SKM-1 treated with dmso at 0.1 percent for 144 hours (cell line): ENCODE measurements at regions not wholly inside any gene's neighbourhood (a gene's known extent, or its start where the extent isn't known, plus 50 kb on each side); places are given as distances from the start of the nearest gene placed in this dataset.

Experiments
- DNase-seq: peaks from one replicate; lab custom pipeline; 2025; ENCODE audit not compliant: unreplicated experiment; lab: John Stamatoyannopoulos, UW

GRCh38 chr9:117549444-117549843 lies 134.6 kb upstream of the ASTN2 start:
- no peak for DNase-seq

DNA sequence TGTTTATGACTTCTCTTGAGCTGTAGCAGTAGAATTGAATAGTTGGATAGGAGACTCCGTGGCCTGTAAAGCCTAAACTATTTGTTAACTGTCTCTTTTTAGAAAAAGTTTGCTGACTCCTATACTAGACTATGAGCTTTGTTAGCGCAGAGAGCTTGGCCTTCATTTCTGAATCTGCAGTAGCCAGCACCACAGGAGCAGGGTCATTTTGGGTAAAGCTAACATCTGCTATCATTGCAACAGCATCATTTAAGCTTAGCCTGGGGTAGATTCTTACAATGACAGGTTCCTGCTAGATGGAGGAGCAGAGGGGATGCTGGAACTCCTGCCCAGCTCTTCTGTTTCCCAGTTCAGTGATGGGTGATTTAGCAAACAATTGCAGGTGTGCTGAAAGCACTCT lies 133.7 kb upstream of the ASTN2 start:
- DNase-seq, result no peak

DNA sequence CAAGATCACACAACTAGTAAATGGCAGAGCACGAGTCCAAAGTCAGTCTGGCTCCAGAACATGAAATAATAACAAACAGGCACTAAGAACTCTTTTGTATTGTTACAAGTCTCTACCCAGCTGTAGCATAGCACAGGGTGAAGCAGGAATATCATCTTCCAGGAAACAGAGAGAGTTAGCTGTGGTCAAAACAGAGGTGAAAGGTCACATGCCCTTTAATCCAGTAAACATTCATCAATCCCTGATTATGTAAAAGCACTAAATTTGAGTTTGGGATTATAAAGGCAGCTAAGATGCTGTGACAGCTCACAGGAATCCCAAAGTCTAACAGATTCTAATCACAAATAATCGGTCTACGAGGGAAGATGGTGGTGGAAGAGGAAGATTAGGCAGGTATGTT lies 133.0 kb upstream of the ASTN2 start:
- DNase-seq, result no peak

DNA sequence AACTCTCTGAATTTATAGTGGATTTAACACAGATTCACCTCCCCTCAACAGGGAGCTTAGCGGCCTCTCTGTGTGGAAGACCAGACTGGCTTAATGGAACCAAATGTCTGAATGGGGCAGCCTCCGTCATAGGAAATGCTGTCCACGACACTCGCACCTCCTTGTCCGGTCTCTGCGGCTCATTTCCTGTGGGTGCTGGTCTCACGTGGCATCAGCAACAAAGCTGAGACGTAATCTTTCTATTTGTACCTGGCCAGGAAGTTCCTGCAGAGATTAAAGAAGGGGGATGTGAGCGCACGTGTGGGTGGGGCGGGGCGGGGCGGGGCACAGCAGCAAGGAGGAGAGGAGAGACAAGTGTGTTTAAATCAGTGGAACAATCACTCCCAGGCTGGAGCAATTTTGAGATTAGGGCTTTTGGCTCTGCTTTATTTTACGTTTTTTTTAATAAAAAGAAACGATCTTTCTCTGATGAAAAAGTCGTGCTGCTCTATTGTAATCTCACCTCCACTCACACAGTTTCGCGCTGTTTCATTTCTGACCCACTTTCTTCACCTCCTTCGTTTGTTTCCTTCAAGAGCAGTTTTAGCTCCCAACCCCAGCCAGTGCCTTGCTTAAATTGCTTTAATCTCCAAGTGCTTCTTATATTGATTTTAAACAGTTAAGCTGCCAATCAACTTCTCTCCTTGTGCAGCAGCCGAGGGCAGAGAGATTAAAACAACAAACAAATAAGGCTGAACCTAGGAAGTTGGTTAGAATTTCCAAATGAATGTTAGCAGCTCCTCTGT lies 132.2 kb upstream of the ASTN2 start:
- DNase-seq, result no peak

- DNase-seq, result no peak
Measured at GRCh38 chr9:117545846-117546245, 131.0 kb upstream of the ASTN2 start.

GRCh38 chr9:117543089-117543488 lies 128.2 kb upstream of the ASTN2 start:
- DNase-seq, result no peak

DNA sequence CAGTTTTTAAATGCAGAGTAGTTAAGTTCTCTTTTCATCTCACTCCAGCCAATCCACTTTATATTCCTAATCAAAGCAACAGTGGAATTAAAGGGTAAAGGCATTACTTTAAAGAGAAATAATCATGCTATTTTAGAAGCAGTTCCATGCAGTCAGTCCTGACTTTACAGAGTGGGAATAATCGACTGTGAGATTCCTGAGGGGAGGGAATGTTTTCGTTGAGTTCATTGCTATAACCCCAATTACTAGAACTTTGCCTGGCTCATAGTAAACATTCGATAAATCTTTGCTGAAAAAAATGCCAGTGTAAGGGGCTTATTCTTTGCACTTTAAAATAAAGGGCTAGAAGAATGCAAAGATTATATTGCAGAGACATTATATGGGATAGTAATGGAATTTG lies 127.2 kb upstream of the ASTN2 start:
- DNase-seq, result no peak

DNA sequence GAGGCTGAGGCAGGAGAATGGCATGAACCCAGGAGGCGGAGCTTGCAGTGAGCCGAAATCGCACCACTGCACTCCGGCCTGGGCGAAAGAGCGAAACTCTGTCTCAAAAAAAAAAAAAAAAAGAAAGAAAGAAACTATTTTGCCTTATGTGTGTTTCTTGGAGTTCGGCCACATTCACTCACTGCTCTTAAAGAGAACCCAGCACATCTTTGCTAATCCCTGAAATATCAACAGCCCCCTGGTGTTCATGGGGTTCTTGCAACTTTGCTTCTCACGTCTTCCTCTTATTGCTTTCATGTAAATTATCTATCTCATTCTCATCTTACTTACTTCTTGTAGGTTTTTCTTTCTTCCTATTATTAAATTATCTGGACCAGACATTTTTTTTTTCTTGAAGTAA lies 126.3 kb upstream of the ASTN2 start:
- DNase-seq, result no peak

GRCh38 chr9:117535973-117536372 lies 121.1 kb upstream of the ASTN2 start:
- no peak for DNase-seq

GRCh38 chr9:117535434-117535833 lies 120.6 kb upstream of the ASTN2 start:
- no peak for DNase-seq

GRCh38 chr9:117528225-117528624 lies 113.4 kb upstream of the ASTN2 start:
- DNase-seq, result no peak

DNA sequence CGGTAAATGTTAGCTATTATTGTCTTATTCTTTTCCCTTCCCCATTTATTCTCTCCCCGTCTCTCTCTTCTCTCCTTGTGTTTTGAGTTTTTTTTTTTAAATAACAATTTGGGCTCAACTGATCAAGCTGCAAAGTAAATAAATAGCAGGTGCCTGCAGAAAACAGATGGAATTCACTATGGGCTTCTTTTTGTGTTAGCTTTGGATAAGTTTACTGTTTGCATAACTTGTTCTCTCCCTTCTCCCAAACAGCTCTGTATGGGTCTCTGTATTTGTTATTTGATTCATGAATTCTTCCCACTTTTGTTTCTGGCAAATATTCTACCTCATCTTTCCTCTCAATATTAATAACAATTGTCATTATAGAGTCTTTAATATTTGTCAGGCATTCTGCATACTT lies 111.8 kb upstream of the ASTN2 start:
- DNase-seq, result no peak

DNA sequence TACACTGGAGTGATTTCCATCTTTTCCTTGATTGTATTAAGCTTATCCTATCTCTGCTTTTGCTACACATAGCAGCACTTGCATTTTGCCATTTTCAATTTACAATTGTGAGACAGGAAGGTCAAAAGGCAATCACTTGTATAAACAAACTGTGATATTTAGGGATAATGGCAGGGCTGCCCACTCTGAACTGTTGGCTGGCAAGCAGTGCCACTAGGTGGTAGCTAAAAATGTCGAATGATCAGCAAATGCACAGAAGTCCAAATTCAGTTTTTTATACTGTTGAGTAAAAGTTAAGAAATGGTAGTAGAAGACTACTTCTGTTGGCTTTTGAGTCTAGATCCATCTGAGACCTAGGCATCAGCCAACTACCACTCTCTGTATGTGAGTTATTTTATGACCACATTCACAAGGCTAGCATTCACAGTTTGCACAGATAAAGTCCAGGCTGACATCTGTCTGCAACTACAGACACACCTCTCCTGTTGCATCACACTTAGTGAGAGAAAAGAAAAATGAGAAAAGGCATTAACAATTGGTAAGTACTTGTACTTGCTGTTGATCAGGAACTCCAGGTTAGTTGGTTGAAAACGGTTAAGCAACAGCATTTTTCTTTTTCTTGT lies 108.8 kb upstream of the ASTN2 start:
- no peak for DNase-seq

DNA sequence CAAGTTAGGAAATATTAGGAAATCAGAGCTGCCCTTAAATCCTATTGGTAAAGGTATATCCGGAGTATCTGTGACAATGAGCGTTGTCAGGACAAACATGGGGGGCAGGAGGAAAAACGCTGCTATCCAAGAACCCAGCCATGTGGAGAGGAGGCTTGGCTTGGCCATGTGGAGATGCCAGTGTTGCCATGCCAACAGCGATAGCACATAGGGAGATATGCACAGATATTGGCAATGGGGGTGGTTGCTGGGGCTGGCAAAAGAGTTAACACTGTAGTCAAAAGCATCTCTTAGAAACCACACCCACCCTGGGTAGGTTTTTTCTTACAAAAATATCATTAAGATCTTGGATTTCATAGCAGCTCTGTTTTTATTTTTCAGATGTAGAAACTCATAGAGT lies 106.4 kb upstream of the ASTN2 start:
- DNase-seq, result no peak

GRCh38 chr9:117516676-117517632 lies 102.1 kb upstream of the ASTN2 start:
- DNase-seq, result no peak

DNA sequence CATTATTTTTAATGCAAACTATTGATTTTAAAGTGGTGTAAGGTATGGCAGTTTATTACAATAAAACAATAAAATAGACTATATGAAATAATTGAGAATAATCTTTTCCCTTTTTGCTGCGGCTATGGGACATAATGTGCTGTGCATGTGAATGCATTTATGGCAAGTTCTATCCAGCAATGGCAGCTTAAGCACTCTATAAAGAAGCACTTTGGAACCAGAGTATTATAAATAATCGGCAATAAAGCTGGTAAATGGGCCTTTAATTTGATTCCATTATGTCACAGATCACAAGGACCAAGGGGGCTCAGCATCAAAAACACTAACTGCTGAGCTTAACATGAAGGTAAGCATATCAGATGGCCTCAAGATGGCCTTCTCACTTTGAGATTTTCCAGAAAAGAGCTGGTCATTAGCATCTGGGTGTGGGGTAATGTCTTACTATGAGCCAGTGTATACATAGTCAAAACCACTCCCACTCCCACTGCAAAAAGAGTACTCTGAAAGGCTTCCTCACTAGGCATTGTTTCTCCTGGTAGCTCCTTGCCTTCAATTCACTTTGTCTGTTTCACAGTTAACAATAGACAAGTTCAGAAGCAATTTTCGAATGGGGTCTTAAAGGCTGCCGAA lies 97.1 kb upstream of the ASTN2 start:
- no peak for DNase-seq

- no peak for DNase-seq
Measured at GRCh38 chr9:117496307-117496706, 81.5 kb upstream of the ASTN2 start.

- no peak for DNase-seq
Measured at GRCh38 chr9:117494401-117495090, 79.7 kb upstream of the ASTN2 start.

DNA sequence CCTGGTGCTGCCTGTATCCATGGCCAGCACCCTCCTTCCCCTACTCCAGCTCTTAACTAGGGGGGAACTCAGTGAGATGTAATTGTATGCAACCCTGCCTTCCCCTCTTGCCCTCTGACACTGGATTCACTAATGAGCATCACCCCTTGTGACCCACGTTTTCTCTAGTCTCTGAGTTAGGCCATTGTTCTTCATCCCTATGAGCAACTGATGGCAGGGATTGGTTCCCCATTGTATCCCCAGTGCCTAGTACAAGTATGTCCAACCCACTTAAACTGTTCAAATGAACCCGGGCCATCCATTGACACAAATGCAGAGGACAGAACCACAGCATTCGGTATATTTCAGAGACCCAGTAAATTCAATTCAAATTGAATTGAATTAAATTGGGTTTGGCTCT lies 77.6 kb upstream of the ASTN2 start:
- no peak for DNase-seq

DNA sequence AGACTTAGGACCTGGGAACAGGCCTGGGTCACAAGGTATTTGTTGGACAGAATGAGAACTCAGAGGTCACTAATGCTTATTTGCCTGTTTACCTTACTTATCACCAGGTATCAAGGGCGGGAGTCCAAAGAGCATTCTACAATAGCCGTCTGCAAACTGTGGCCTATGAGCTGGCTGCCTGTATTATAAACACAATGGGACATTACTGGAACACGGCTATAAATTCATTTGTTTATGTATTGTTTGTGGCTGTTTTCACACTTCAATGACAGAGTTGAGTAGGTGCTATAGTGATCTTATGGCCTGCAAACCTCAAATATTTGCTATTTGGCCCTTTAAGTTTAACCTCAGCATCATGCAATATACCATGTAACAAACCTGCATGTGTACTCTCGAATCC lies 76.6 kb upstream of the ASTN2 start:
- DNase-seq, result no peak

DNA sequence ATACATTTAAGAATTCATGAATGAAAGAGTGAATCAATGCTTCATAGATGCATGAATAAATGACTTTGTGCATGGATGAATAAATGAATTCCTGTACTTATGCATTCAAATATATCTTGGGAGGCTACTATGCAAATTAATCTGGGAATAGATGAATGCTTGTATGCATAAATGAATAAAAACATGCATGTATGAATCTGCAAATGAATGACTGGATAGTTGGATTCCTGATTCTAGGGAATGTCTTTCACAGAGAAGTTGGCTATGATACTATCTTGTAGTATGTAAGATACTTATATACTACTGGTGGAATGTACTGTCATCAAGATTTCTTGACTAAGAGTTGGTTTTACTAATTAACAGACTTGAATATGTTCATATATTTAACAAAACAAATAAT lies 75.3 kb upstream of the ASTN2 start:
- DNase-seq, result no peak
